Inflammatory macrophage treated with lipopolysaccharide for 1 hour (primary cell): ENCODE measurements at regions not wholly inside any gene's neighbourhood (a gene's known extent, or its start where the extent isn't known, plus 50 kb on each side); places are given as distances from the start of the nearest gene placed in this dataset.

Source experiments
- DNase-seq, 2 donors: peaks; one replicate each; pipeline ENCODE4 v3.0.0-alpha.2; 2020 to 2022

- no peak for DNase-seq
Observed at GRCh38 chr2:128402911-128403670, 84.4 kb upstream of the HS6ST1 start.

GRCh38 chr2:128403814-128404708 is 85.4 kb upstream of the HS6ST1 start:
- no peak for DNase-seq

- DNase-seq = no peak
Observed at GRCh38 chr2:128404709-128405466, 86.2 kb upstream of the HS6ST1 start.

- DNase-seq = no peak
Observed at GRCh38 chr2:128405467-128405900, 86.8 kb upstream of the HS6ST1 start.

GRCh38 chr2:128405981-128406613 is 87.4 kb upstream of the HS6ST1 start:
- no peak for DNase-seq

GRCh38 chr2:128406736-128407554 is 88.3 kb upstream of the HS6ST1 start:
- DNase-seq = no peak

GRCh38 chr2:128408349-128409305 is 90.0 kb upstream of the HS6ST1 start:
- peak in 1 of 2 donors; percentile 7 for DNase-seq

- DNase-seq = no peak
Observed at GRCh38 chr2:128409326-128410034, 90.8 kb upstream of the HS6ST1 start.

GRCh38 chr2:128410035-128410757 is 91.5 kb upstream of the HS6ST1 start:
- peak in 1 of 2 donors; percentile 7 for DNase-seq

GRCh38 chr2:128410758-128411215 is 92.1 kb upstream of the HS6ST1 start:
- DNase-seq = no peak

- no peak for DNase-seq
Observed at GRCh38 chr2:128411431-128411830, 92.8 kb upstream of the HS6ST1 start.

- DNase-seq = no peak
Observed at GRCh38 chr2:128412181-128412871, 93.7 kb upstream of the HS6ST1 start.

GRCh38 chr2:128413014-128413717 is 94.5 kb upstream of the HS6ST1 start:
- no peak for DNase-seq

GRCh38 chr2:128413718-128414341 is 95.2 kb upstream of the HS6ST1 start:
- DNase-seq = no peak

- no peak for DNase-seq
Observed at GRCh38 chr2:128414351-128414750, 95.7 kb upstream of the HS6ST1 start.

- no peak for DNase-seq
Observed at GRCh38 chr2:128414946-128415778, 96.5 kb upstream of the HS6ST1 start.

GRCh38 chr2:128415779-128416061 is 97.1 kb upstream of the HS6ST1 start:
- no peak for DNase-seq
